GM23338 (cell line): ENCODE measurements at regions not wholly inside any gene's neighbourhood (a gene's known extent, or its start where the extent isn't known, plus 50 kb on each side); places are given as distances from the start of the nearest gene placed in this dataset.

Source experiments
- ATAC-seq: fragments of 200-7000 bp; cut with Tn5 transposase; 3 replicates; pipeline ENCODE4 v1.9.1; 2020
- DNase-seq: peaks from one replicate; pipeline ENCODE4 v3.0.0-alpha.2; 2015; ENCODE audit warnings: low spot score
- H2AFZ ChIP-seq: fragments of 200-600 bp; sonication (generic); 2 replicates; pipeline ENCODE4 v1.8.0; 2016; ENCODE audit warnings: antibody characterized with exemption, mild to moderate bottlenecking, moderate library complexity
- H3F3A ChIP-seq: fragments of 200-600 bp; sonication (generic); replicated peaks from 2 replicates; pipeline ENCODE4 v1.8.0; 2017; ENCODE audit warnings: antibody characterized with exemption, mixed run types, low read depth
- H3K27ac ChIP-seq: fragments of 200-600 bp; sonication (generic); 2 replicates; pipeline ENCODE4 v1.6.1; 2016; ENCODE audit warnings: low read depth
- H3K27me3 ChIP-seq: fragments of 200-600 bp; sonication (generic); 2 replicates; pipeline ENCODE4 v1.8.0; 2016; ENCODE audit warnings: mild to moderate bottlenecking, mixed run types, moderate library complexity; ENCODE audit not compliant: insufficient read depth
- H3K36me3 ChIP-seq: fragments of 200-600 bp; sonication (generic); 2 replicates; pipeline ENCODE4 v1.8.0; 2016; ENCODE audit warnings: mild to moderate bottlenecking; ENCODE audit not compliant: insufficient read depth
- H3K4me1 ChIP-seq: fragments of 200-600 bp; sonication (generic); 2 replicates; pipeline ENCODE4 v1.8.0; 2016; ENCODE audit warnings: mild to moderate bottlenecking, moderate library complexity; ENCODE audit not compliant: insufficient read depth
- H3K4me2 ChIP-seq: fragments of 200-600 bp; sonication (generic); 2 replicates; pipeline ENCODE4 v1.7.1; 2017; ENCODE audit warnings: mixed run types
- H3K4me3 ChIP-seq: fragments of 200-600 bp; sonication (generic); 2 replicates; pipeline ENCODE4 v1.6.1; 2016; ENCODE audit warnings: mixed run types
- H3K79me2 ChIP-seq: fragments of 200-600 bp; sonication (generic); replicated peaks from 2 replicates; pipeline ENCODE4 v1.8.0; 2017; ENCODE audit warnings: mild to moderate bottlenecking; ENCODE audit not compliant: insufficient read depth
- H3K9me2 ChIP-seq: fragments of 200-600 bp; sonication (generic); 2 replicates; pipeline ENCODE4 v1.8.0; 2017; ENCODE audit not compliant: insufficient read depth
- H4K20me1 ChIP-seq: fragments of 200-600 bp; sonication (generic); replicated peaks from 2 replicates; pipeline ENCODE4 v1.8.0; 2017; ENCODE audit warnings: mild to moderate bottlenecking; ENCODE audit not compliant: insufficient read depth
- H3K27ac Mint-ChIP-seq: 2 replicates; pipeline ENCODE4 v1.8.0; 2020; ENCODE audit warnings: inconsistent platforms, mild to moderate bottlenecking, moderate library complexity, mixed read lengths
- H3K27me3 Mint-ChIP-seq: 3 replicates; pipeline ENCODE4 v1.8.0; 2022; ENCODE audit warnings: low read depth, mild to moderate bottlenecking, moderate library complexity, mixed read lengths, inconsistent platforms; ENCODE audit not compliant: insufficient read depth, poor library complexity
- H3K36me3 Mint-ChIP-seq: 3 replicates; pipeline ENCODE4 v1.8.0; 2021; ENCODE audit warnings: low read depth, mild to moderate bottlenecking, inconsistent platforms, moderate library complexity, mixed read lengths
- H3K4me1 Mint-ChIP-seq: 3 replicates; pipeline ENCODE4 v1.8.0; 2020; ENCODE audit warnings: mild to moderate bottlenecking, inconsistent platforms, mixed read lengths
- H3K4me3 Mint-ChIP-seq: 3 replicates; pipeline ENCODE4 v1.8.0; 2021; ENCODE audit warnings: moderate library complexity, mild to moderate bottlenecking, inconsistent platforms, mixed read lengths
- H3K9me3 Mint-ChIP-seq: 3 replicates; pipeline ENCODE4 v1.8.0; 2020; ENCODE audit warnings: moderate library complexity, mild to moderate bottlenecking, inconsistent platforms, mixed read lengths
- EZH2 ChIP-seq: fragments of 200-600 bp; sonication (generic); IDR thresholded peaks from one replicate; pipeline ENCODE4 v1.8.0; 2017; ENCODE audit warnings: antibody characterized with exemption, mild to moderate bottlenecking, low read depth; ENCODE audit not compliant: unreplicated experiment
- EZH2phosphoT487 ChIP-seq: fragments of 200-600 bp; sonication (generic); IDR thresholded peaks from one replicate; pipeline ENCODE4 v1.8.1; 2018; ENCODE audit warnings: antibody characterized with exemption; ENCODE audit not compliant: unreplicated experiment
- JUNB ChIP-seq: IDR thresholded peaks from one replicate; pipeline ENCODE4 v1.6.1; 2016; ENCODE audit warnings: antibody characterized with exemption; ENCODE audit not compliant: unreplicated experiment
- NANOG ChIP-seq: IDR thresholded peaks from 2 replicates; pipeline ENCODE4 v1.6.1; 2016; ENCODE audit warnings: antibody characterized with exemption, borderline replicate concordance
- ZNF114 ChIP-seq: fragments of 250-450 bp; sonication (Bioruptor Pico); IDR thresholded peaks from 2 replicates; pipeline ENCODE4 v1.5.0; 2020; ENCODE audit warnings: mild to moderate bottlenecking, moderate library complexity
- TF ChIP-seq, protein P1 (sequence below): fragments of 250-450 bp; sonication (Bioruptor Pico); IDR thresholded peaks from 2 replicates; pipeline ENCODE4 v1.5.0; 2020; ENCODE audit warnings: mild to moderate bottlenecking, moderate library complexity
- TF ChIP-seq, protein P2 (sequence below): IDR thresholded peaks from one replicate; pipeline ENCODE4 v1.6.1; 2018; ENCODE audit warnings: antibody characterized with exemption; ENCODE audit not compliant: unreplicated experiment

DNA sequence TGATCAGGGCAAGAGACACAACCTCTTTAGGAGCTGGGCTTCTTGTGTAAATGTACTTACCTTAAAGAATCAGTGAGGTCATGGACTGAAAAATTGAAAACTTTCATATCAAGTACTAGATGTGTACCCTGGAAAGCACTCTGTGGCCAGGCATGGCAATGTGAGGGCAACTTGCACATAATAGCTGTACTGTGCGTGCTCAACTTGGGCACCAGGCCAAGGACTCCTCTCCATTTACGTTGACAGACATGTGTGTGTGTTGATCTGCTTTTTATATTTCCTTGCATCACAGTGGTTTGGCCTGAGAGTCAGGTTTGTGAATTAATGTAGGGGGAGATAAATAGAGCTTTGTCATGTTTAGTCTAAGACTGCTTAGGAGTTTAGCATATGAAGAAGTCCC lies 669.5 kb upstream of the REG3G start (continued):
- TF ChIP-seq, protein P1, sequence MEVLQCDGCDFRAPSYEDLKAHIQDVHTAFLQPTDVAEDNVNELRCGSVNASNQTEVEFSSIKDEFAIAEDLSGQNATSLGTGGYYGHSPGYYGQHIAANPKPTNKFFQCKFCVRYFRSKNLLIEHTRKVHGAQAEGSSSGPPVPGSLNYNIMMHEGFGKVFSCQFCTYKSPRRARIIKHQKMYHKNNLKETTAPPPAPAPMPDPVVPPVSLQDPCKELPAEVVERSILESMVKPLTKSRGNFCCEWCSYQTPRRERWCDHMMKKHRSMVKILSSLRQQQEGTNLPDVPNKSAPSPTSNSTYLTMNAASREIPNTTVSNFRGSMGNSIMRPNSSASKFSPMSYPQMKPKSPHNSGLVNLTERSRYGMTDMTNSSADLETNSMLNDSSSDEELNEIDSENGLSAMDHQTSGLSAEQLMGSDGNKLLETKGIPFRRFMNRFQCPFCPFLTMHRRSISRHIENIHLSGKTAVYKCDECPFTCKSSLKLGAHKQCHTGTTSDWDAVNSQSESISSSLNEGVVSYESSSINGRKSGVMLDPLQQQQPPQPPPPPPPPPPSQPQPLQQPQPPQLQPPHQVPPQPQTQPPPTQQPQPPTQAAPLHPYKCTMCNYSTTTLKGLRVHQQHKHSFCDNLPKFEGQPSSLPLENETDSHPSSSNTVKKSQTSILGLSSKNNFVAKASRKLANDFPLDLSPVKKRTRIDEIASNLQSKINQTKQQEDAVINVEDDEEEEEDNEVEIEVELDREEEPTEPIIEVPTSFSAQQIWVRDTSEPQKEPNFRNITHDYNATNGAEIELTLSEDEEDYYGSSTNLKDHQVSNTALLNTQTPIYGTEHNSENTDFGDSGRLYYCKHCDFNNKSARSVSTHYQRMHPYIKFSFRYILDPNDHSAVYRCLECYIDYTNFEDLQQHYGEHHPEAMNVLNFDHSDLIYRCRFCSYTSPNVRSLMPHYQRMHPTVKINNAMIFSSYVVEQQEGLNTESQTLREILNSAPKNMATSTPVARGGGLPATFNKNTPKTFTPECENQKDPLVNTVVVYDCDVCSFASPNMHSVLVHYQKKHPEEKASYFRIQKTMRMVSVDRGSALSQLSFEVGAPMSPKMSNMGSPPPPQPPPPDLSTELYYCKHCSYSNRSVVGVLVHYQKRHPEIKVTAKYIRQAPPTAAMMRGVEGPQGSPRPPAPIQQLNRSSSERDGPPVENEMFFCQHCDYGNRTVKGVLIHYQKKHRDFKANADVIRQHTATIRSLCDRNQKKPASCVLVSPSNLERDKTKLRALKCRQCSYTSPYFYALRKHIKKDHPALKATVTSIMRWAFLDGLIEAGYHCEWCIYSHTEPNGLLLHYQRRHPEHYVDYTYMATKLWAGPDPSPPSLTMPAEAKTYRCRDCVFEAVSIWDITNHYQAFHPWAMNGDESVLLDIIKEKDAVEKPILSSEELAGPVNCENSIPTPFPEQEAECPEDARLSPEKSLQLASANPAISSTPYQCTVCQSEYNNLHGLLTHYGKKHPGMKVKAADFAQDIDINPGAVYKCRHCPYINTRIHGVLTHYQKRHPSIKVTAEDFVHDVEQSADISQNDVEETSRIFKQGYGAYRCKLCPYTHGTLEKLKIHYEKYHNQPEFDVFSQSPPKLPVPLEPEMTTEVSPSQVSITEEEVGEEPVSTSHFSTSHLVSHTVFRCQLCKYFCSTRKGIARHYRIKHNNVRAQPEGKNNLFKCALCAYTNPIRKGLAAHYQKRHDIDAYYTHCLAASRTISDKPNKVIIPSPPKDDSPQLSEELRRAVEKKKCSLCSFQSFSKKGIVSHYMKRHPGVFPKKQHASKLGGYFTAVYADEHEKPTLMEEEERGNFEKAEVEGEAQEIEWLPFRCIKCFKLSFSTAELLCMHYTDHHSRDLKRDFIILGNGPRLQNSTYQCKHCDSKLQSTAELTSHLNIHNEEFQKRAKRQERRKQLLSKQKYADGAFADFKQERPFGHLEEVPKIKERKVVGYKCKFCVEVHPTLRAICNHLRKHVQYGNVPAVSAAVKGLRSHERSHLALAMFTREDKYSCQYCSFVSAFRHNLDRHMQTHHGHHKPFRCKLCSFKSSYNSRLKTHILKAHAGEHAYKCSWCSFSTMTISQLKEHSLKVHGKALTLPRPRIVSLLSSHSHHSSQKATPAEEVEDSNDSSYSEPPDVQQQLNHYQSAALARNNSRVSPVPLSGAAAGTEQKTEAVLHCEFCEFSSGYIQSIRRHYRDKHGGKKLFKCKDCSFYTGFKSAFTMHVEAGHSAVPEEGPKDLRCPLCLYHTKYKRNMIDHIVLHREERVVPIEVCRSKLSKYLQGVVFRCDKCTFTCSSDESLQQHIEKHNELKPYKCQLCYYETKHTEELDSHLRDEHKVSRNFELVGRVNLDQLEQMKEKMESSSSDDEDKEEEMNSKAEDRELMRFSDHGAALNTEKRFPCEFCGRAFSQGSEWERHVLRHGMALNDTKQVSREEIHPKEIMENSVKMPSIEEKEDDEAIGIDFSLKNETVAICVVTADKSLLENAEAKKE (CRISPR knock-in tag) = no peak
- TF ChIP-seq JUNB (no peak), EZH2phosphoT487 (no peak), EZH2 (no peak)

DNA sequence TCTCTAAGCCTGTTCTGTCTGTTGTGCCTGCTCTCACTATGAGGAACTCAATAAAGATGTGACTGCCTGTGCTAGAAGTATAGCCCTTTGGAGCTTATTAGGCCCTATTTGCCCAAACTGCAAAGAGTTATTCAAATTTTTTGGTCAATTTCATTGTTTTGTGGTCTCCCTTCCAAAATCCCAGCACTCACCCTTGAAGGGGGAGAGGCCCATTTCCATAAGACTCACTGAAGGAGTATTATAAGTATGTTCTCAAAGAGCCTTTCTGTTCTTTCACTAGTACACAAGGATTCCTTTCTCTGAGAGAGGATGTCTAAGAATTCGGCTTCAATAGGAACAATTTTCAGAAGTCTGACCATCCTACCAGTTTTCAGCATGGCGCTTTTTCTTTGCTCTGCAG lies 641.9 kb upstream of the REG3G start:
- Mint-ChIP-seq H3K4me1 (no peaks in the 10 kb centered on the region), H3K27me3 (no peaks in the 10 kb centered on the region), H3K9me3 (no peaks in the 10 kb centered on the region; the same call in 2 of the 3 replicates), H3K36me3 (no peaks in the 10 kb centered on the region), H3K27ac (no peak overlapping the region), H3K4me3 (no peak overlapping the region)
- H3K4me1 ChIP-seq = no peaks in the 10 kb centered on the region
- no peaks in the 10 kb centered on the region for H3K9me2 ChIP-seq
- no peaks in the 10 kb centered on the region for H3K36me3 ChIP-seq
- H3K4me3 ChIP-seq = no peak overlapping the region
- no peaks in the 10 kb centered on the region for H3F3A ChIP-seq
- H3K27me3 ChIP-seq = no peaks in the 10 kb centered on the region
- H3K27ac ChIP-seq = no peak overlapping the region
- H3K79me2 ChIP-seq = no peaks in the 10 kb centered on the region
- DNase-seq = no peak
- no peak overlapping the region for H3K4me2 ChIP-seq
- no peak overlapping the region for H2AFZ ChIP-seq
- no peak for ATAC-seq
- H4K20me1 ChIP-seq = no peaks in the 10 kb centered on the region
- TF ChIP-seq NANOG (no peak), ZNF114 (CRISPR knock-in tag) (no peak), JUNB (no peak)
- TF ChIP-seq, protein P1 (CRISPR knock-in tag) = no peak
- TF ChIP-seq, protein P2, sequence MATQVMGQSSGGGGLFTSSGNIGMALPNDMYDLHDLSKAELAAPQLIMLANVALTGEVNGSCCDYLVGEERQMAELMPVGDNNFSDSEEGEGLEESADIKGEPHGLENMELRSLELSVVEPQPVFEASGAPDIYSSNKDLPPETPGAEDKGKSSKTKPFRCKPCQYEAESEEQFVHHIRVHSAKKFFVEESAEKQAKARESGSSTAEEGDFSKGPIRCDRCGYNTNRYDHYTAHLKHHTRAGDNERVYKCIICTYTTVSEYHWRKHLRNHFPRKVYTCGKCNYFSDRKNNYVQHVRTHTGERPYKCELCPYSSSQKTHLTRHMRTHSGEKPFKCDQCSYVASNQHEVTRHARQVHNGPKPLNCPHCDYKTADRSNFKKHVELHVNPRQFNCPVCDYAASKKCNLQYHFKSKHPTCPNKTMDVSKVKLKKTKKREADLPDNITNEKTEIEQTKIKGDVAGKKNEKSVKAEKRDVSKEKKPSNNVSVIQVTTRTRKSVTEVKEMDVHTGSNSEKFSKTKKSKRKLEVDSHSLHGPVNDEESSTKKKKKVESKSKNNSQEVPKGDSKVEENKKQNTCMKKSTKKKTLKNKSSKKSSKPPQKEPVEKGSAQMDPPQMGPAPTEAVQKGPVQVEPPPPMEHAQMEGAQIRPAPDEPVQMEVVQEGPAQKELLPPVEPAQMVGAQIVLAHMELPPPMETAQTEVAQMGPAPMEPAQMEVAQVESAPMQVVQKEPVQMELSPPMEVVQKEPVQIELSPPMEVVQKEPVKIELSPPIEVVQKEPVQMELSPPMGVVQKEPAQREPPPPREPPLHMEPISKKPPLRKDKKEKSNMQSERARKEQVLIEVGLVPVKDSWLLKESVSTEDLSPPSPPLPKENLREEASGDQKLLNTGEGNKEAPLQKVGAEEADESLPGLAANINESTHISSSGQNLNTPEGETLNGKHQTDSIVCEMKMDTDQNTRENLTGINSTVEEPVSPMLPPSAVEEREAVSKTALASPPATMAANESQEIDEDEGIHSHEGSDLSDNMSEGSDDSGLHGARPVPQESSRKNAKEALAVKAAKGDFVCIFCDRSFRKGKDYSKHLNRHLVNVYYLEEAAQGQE = no peak
